RPMI8226 (cell line): ENCODE measurements at regions not wholly inside any gene's neighbourhood (a gene's known extent, or its start where the extent isn't known, plus 50 kb on each side); places are given as distances from the start of the nearest gene placed in this dataset.
A peak's percentile ranks its signal among the peaks of the same experiment; 100 is the strongest.

ENCODE experiments used
- DNase-seq: peaks from one replicate; pipeline ENCODE4 v3.0.0-alpha.2; 2015

DNA sequence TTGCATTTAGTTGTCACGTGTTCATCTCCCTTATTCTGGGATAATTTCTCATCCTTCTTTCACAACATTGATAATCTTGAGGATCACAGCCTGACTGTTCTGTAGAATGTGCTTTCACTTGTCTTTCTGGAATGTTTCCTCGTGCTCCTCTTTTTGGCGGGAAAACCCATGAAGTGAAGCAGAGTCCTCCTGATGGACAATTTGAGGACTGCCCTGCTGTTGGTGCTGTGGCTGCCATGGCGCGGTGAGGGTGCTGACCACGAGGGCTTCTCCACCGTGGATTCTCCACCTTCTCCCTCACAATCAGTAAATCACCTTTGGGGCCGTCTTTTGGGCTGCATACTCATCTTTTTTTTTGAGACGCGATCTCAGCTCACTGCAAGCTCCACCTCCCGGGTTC lies 946.9 kb downstream of the BRD1 start:
- no peak for DNase-seq

- no peak for DNase-seq
Observed at GRCh38 chr22:48876951-48877350, 950.7 kb downstream of the BRD1 start.

DNA sequence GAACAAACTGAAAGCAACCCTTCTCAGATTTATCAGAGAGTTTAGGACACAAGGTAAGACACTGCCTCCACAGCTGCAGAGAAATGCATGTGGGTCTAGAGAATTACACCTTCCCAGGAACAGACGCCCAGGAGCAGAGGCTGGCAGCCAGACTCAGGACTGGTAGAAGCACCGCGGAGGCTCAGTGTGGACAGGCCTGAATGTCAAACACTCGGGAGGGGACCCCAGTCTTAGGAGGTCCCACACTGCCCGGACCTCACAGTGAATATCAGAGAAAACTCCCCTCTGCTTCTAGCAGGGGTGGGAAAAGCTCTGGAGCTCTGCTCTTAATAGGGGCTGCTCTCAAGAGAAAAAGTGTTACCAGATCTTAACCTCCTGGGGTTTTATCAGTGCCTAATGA lies 952.7 kb downstream of the BRD1 start:
- DNase-seq: no peak

DNA sequence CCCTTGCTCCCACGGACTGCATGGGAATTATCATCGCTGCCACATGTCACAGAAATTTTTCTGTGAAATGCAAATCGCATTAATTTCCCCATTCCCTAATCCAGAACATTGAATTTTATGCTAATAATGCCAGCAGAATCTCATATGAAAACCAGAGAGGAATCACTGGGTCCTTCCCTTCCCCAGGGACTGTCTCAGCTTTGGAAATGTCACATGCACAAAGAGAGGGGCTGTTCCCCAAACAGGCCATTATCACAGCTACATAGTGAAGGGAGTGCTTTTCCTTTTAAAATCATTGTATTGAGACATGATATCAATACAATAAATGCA lies 954.5 kb downstream of the BRD1 start:
- no peak for DNase-seq

DNA sequence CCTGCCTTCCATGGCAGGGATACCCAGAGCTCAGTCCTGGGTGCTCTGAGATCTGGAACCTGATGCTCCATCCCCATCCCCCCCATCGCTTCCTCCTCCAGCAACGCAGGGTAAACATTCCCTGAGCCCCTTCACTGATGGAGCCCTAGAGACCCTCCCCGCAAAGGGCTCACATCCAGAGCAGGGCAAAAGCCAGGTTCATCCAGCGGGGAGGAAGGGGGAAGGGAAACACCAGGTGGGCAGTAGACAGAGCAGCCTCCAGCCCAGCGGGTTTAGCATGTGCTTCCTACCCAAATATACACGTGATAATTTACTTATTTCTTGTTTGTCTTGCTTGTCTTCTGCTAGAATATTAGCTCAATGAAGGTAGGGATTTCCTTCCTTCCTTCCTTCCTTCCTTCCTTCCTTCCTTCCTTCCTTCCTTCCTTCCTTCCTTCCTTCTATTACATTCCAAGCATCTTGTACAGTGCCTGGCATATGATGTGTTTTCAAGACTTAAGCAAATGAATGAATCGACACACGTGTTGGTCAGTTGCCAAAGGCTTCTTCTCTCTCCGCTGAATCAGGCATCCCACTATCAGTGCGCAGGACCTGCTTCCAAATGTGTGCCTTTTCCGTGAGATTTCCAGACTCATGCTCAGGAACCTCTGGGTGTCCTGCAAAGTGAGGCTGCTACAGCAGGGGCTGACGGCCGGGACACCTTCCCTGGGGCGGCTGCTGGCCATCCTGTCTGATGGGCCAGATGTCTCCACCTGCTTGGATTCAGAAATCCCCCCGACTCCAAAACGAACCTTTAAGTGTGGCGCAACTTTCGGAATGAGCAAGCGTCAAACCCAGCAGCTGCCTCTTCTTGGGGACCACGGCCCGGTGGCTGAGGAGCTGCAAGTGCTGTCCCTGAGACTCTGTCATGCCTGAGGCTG lies 955.1 kb downstream of the BRD1 start:
- DNase-seq: peak; percentile 27

DNA sequence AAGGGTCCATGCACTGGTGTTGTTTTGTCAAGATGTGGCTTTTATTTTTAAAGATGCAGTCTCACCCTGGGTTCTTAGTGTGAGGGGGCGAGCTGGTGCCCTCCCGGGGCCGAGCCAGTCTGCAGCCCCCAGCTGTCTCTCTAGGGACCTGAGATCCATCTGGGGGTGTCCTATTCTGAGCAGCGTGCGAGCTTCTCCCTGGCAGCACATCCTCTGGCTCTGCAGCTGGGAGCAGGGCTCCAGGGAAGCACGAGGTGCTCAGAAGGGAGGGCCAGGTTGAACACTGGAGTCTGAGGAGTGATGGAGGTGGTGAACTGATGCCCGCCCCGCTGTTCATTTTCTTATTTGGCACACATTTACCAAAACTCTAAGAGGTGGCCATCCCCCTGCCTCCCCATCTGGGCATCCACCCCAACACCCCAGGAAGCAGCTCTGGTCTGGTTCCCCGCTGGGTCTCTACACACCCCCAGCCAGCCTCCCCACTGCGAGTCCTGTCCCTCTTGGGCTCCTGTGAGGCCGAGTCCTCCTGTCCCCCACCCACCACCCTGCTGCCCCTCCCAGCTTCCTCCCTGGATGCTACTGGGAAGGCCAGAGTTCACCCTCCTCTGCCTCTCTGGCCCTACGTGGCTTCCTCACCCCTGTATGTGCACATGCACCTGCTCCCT lies 956.4 kb downstream of the BRD1 start:
- no peak for DNase-seq

DNA sequence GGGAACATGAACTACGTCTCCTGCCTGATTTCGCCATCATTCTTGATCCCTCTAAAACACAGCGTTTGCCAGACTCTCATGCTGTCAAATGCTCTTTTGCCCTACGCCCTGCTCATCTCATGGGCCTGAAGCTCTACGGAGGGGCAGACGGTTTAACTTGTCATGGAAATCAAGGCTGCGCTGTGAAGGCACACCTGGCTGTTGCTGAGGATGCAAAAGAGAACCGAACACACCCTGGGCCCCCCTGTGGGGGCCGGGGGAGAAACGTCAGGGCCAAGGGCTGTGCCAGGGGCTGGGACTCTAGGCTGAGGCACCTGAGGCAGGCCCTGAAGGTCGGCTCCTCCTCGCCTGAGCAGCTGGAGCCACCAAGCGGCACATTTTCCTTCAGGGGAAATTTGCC lies 957.2 kb downstream of the BRD1 start:
- DNase-seq: peak; percentile 37

DNA sequence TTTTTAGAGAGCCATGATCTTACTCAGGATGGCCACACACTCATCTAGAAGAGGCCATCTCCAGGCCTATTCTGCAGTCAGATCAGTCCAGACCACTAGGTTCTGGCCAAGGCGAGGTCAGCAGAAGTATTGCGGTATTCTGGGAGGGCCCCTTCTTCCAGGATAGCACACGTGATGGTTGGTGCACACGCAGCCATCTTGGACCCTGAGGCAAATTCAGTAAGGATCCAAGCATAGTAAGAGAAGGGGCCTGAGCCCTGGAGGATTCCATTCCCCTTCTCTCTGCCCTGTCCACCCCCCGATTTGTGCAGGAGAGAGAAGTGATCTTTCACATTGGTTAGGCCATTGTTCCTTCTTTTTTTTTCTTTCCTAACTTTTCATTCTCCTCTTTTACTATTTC lies 957.9 kb downstream of the BRD1 start:
- no peak for DNase-seq

DNA sequence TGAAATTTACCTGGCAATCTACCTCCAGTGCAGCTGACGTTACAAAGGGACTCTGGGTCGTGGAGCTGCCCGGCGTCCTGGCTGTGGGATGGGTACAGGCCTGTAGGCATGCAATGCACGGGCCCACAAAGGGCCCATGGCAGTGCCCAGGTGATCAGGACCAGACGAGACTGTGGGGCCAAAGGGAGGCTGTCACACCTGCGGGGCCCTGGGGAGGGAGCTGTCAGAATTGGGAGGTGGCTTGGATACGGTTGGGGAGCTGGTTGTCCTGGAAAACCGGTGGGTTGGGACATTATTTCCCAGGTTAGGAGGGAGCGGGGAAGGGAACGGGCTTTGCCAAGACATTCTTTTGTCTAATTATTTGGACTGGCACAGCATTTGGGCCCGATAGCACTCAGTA lies 958.5 kb downstream of the BRD1 start:
- no peak for DNase-seq

GRCh38 chr22:48868554-48868953 lies 959.1 kb downstream of the BRD1 start:
- DNase-seq: no peak

GRCh38 chr22:48867891-48868290 lies 959.8 kb downstream of the BRD1 start:
- no peak for DNase-seq

GRCh38 chr22:48866906-48867681 lies 960.6 kb downstream of the BRD1 start:
- DNase-seq: no peak

- DNase-seq: no peak
Observed at GRCh38 chr22:48864748-48865147, 962.9 kb downstream of the BRD1 start.

DNA sequence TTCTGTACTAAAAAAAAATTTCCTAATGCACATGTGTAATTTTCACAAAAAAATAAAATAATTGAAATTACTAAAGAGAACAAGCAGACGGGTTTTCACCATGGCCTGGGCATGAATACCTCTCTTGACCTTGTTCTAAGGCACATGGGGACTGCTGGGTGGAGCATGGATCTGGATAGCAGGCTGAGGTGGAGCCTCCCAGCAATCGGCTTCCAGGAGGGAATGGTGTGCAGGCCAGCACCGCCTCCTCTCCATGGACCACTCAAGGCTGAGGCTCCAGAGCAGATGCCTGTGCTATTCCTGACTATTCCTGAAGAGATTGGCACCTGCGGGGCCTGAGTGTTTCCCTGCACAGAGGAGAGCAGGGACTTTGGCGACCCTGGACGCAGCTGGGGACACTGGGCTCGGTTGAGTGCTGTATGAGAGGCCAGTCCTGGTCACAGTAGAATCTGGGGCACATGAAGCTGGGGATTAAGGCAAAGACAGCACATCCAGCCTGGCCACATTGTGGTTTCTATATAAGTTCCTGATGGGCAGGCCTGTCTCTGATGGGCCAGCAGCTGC lies 963.6 kb downstream of the BRD1 start:
- no peak for DNase-seq

DNA sequence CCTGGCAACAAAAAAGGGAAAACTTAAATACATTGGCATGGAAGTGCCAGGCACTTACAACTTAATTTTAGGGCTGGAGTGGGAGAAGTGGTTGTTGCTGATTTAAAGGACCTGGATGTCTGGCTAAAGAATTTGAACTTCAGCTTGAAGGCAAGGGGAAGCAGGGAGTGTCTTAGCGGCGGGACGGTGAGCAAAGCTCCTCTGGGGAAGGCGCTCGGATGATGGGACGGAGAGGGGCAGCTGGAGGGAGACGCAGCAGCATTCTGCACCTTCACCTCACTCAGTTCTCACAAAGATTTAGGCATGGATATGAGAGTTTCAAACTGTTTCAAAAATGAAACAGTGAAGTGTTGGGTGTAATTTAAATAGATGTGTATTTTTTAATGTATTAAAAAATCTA lies 967.1 kb downstream of the BRD1 start:
- no peak for DNase-seq

DNA sequence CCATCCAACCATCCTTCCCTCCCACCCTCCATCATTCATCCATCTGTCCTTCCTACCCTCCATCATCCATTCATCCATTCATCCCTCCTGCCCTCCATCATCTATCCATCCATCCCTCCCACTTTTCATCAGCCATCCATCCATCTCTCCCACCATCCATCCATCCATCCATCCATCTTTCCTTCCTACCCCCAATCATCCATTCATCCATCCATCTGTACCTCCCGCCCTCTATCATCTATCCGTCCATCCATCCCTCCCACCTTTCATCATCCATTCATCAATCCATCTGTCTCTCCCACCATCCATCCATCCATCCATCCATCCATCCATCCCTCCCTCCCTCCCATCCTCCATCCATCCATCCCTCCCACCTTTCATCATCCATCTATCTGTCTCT lies 968.8 kb downstream of the BRD1 start:
- no peak for DNase-seq

DNA sequence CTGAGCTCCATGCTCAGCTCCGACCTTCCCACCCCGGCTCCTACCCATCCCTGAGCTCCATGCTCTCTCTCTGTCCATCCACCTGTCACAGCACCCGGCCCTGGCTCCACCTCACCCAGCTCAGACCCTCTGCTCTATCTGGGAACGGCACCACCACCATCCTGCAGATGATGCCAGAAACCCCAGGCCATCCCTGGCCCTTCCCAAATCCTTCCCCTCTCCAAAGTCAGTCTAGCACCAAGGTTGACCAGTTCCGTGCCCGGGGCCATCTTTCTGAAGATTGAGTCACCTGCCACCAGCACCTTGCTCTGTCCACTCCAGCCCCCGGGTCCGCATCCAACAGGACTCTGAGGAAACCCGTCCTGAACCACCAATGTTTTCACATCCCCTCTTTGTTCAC lies 969.6 kb downstream of the BRD1 start:
- DNase-seq: no peak

DNA sequence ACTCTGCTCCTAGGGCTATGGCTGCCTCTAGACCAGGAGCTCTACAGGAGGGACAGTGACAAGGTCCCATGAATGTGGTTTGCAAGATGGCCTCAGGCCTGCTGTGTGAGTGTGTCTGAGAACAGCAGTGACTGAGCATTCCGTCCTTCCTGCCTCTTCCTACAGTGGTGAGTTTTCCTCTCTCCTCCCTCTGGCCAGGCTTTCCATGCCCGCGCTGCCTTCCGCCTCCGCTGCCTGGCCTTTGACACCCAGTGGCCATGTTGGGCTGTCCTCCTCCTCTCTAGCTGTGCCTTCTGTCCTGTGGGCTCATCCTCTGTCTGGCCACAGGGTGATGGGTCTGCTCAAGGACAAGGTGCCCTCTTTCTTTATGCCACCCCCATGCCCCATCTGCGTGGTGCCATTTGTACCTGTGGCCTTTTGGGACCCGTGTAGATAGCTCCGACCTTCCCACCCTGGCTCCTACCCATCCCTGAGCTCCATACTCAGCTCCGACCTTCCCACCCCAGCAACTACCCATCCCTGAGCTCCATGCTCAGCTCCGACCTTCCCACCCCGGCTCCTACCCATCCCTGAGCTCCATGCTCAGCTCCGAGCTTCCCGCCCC lies 970.4 kb downstream of the BRD1 start:
- DNase-seq: no peak

DNA sequence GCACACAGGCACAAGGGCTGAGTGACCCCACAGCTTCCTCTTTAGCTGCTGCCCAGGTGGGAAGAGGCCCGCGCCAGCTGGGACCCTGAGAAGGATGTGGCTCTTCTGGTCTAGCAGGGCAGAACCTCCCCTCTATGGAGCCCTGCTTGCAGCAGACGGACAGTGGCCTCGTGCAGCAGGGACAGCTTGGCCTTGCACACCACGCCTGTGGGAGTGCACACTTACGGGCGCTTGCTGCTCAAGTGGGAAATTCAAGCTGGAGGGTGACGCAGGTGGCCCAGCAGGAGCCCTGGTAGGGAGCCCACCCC lies 971.4 kb downstream of the BRD1 start:
- no peak for DNase-seq

- no peak for DNase-seq
Observed at GRCh38 chr22:48855593-48856307, 971.9 kb downstream of the BRD1 start.

GRCh38 chr22:48855013-48855412 lies 972.7 kb downstream of the BRD1 start:
- DNase-seq: no peak

GRCh38 chr22:48853627-48854240 lies 973.9 kb downstream of the BRD1 start:
- no peak for DNase-seq
